ENCODE measurements at regions not wholly inside any gene's neighbourhood (a gene's known extent, or its start where the extent isn't known, plus 50 kb on each side); places are given as distances from the start of the nearest gene placed in this dataset.

- H3K4me3 ChIP-seq (ENCODE audit: low read depth in 1 of 2, low read length in 2 of 2), result no peak overlapping the region
- no peaks in the 10 kb centered on the region for H3K36me3 ChIP-seq (ENCODE audit: control insufficient read depth in 1 of 2, insufficient read depth in 2 of 2, low read length in 2 of 2)
- no peaks in the 10 kb centered on the region for H3K4me1 ChIP-seq (ENCODE audit: control insufficient read depth in 1 of 2, insufficient read depth in 2 of 2, low read length in 2 of 2)
- H3K27ac ChIP-seq (ENCODE audit: low read length), result no peak overlapping the region
- no peaks in the 10 kb centered on the region for H3K9me3 ChIP-seq (ENCODE audit: control insufficient read depth in 1 of 2, low read length in 2 of 2)
- H3K27me3 ChIP-seq (ENCODE audit: low read depth, low read length), result no peaks in the 10 kb centered on the region
Measured at GRCh38 chr7:108771853-108772252, 202.2 kb downstream of the DNAJB9 start.

- no peaks in the 10 kb centered on the region for H3K36me3 ChIP-seq (ENCODE audit: control insufficient read depth in 1 of 2, insufficient read depth in 2 of 2, low read length in 2 of 2)
- H3K27ac ChIP-seq (ENCODE audit: low read length), result no peak overlapping the region
- no peaks in the 10 kb centered on the region for H3K27me3 ChIP-seq (ENCODE audit: low read depth, low read length)
- H3K9me3 ChIP-seq (ENCODE audit: control insufficient read depth in 1 of 2, low read length in 2 of 2), result no peaks in the 10 kb centered on the region
- no peaks in the 10 kb centered on the region for H3K4me1 ChIP-seq (ENCODE audit: control insufficient read depth in 1 of 2, insufficient read depth in 2 of 2, low read length in 2 of 2)
- no peak overlapping the region for H3K4me3 ChIP-seq (ENCODE audit: low read depth in 1 of 2, low read length in 2 of 2)
Measured at GRCh38 chr7:108777966-108778365, 208.3 kb downstream of the DNAJB9 start.

- Histone ChIP-seq H3K4me3 (ENCODE audit: low read depth in 1 of 2, low read length in 2 of 2) (no peak overlapping the region), H3K9me3 (ENCODE audit: control insufficient read depth in 1 of 2, low read length in 2 of 2) (peaks cover 0 to 9% of the 10 kb centered on the region in 2 donors), H3K36me3 (ENCODE audit: control insufficient read depth in 1 of 2, insufficient read depth in 2 of 2, low read length in 2 of 2) (no peaks in the 10 kb centered on the region), H3K27me3 (ENCODE audit: low read depth, low read length) (no peaks in the 10 kb centered on the region), H3K4me1 (ENCODE audit: control insufficient read depth in 1 of 2, insufficient read depth in 2 of 2, low read length in 2 of 2) (no peaks in the 10 kb centered on the region), H3K27ac (ENCODE audit: low read length) (no peak overlapping the region)
Measured at GRCh38 chr7:108789451-108789850, 219.8 kb downstream of the DNAJB9 start.

GRCh38 chr7:108794466-108794865 lies 224.8 kb downstream of the DNAJB9 start:
- H3K4me1 ChIP-seq (ENCODE audit: control insufficient read depth in 1 of 2, insufficient read depth in 2 of 2, low read length in 2 of 2), result no peaks in the 10 kb centered on the region

GRCh38 chr7:108802650-108803049 lies 233.0 kb downstream of the DNAJB9 start:
- H3K4me1 ChIP-seq (ENCODE audit: control insufficient read depth in 1 of 2, insufficient read depth in 2 of 2, low read length in 2 of 2), result no peaks in the 10 kb centered on the region
- H3K27ac ChIP-seq (ENCODE audit: low read length), result no peak overlapping the region
- no peaks in the 10 kb centered on the region for H3K9me3 ChIP-seq (ENCODE audit: control insufficient read depth in 1 of 2, low read length in 2 of 2)
- no peaks in the 10 kb centered on the region for H3K36me3 ChIP-seq (ENCODE audit: control insufficient read depth in 1 of 2, insufficient read depth in 2 of 2, low read length in 2 of 2)
- H3K4me3 ChIP-seq (ENCODE audit: low read depth in 1 of 2, low read length in 2 of 2), result no peak overlapping the region
- H3K27me3 ChIP-seq (ENCODE audit: low read depth, low read length), result no peaks in the 10 kb centered on the region

More at GRCh38 chr7:108794466-108794865, 224.8 kb downstream of the DNAJB9 start:
- no peaks in the 10 kb centered on the region for H3K36me3 ChIP-seq (ENCODE audit: control insufficient read depth in 1 of 2, insufficient read depth in 2 of 2, low read length in 2 of 2)
- H3K4me3 ChIP-seq (ENCODE audit: low read depth in 1 of 2, low read length in 2 of 2), result no peak overlapping the region
- H3K27ac ChIP-seq (ENCODE audit: low read length), result no peak overlapping the region
- no peaks in the 10 kb centered on the region for H3K27me3 ChIP-seq (ENCODE audit: low read depth, low read length)
- peaks cover 0 to 6% of the 10 kb centered on the region in 2 donors for H3K9me3 ChIP-seq (ENCODE audit: control insufficient read depth in 1 of 2, low read length in 2 of 2)

GRCh38 chr7:108805808-108806397 lies 236.2 kb downstream of the DNAJB9 start:
- Histone ChIP-seq H3K9me3 (ENCODE audit: control insufficient read depth in 1 of 2, low read length in 2 of 2) (no peaks in the 10 kb centered on the region), H3K4me3 (ENCODE audit: low read depth in 1 of 2, low read length in 2 of 2) (no peak overlapping the region), H3K36me3 (ENCODE audit: control insufficient read depth in 1 of 2, insufficient read depth in 2 of 2, low read length in 2 of 2) (no peaks in the 10 kb centered on the region), H3K27ac (ENCODE audit: low read length) (no peak overlapping the region), H3K27me3 (ENCODE audit: low read depth, low read length) (no peaks in the 10 kb centered on the region), H3K4me1 (ENCODE audit: control insufficient read depth in 1 of 2, insufficient read depth in 2 of 2, low read length in 2 of 2) (no peaks in the 10 kb centered on the region)

- H3K4me1 ChIP-seq (ENCODE audit: control insufficient read depth in 1 of 2, insufficient read depth in 2 of 2, low read length in 2 of 2), result no peaks in the 10 kb centered on the region
- H3K27me3 ChIP-seq (ENCODE audit: low read depth, low read length), result no peaks in the 10 kb centered on the region
- no peak overlapping the region for H3K4me3 ChIP-seq (ENCODE audit: low read depth in 1 of 2, low read length in 2 of 2)
- H3K27ac ChIP-seq (ENCODE audit: low read length), result no peak overlapping the region
- no peaks in the 10 kb centered on the region for H3K9me3 ChIP-seq (ENCODE audit: control insufficient read depth in 1 of 2, low read length in 2 of 2)
- no peaks in the 10 kb centered on the region for H3K36me3 ChIP-seq (ENCODE audit: control insufficient read depth in 1 of 2, insufficient read depth in 2 of 2, low read length in 2 of 2)
Measured at GRCh38 chr7:108808549-108809266, 239.0 kb downstream of the DNAJB9 start.

GRCh38 chr7:108809356-108809755 lies 239.7 kb downstream of the DNAJB9 start:
- no peaks in the 10 kb centered on the region for H3K9me3 ChIP-seq (ENCODE audit: control insufficient read depth in 1 of 2, low read length in 2 of 2)
- no peak overlapping the region for H3K27ac ChIP-seq (ENCODE audit: low read length)
- H3K4me1 ChIP-seq (ENCODE audit: control insufficient read depth in 1 of 2, insufficient read depth in 2 of 2, low read length in 2 of 2), result no peaks in the 10 kb centered on the region
- no peaks in the 10 kb centered on the region for H3K27me3 ChIP-seq (ENCODE audit: low read depth, low read length)
- H3K36me3 ChIP-seq (ENCODE audit: control insufficient read depth in 1 of 2, insufficient read depth in 2 of 2, low read length in 2 of 2), result no peaks in the 10 kb centered on the region
- no peak overlapping the region for H3K4me3 ChIP-seq (ENCODE audit: low read depth in 1 of 2, low read length in 2 of 2)

- H3K27me3 ChIP-seq (ENCODE audit: low read depth, low read length), result no peaks in the 10 kb centered on the region
- H3K27ac ChIP-seq (ENCODE audit: low read length), result no peak overlapping the region
- no peak overlapping the region for H3K4me3 ChIP-seq (ENCODE audit: low read depth in 1 of 2, low read length in 2 of 2)
Measured at GRCh38 chr7:108810756-108811385, 241.2 kb downstream of the DNAJB9 start.

GRCh38 chr7:108813251-108814014 lies 243.8 kb downstream of the DNAJB9 start:
- Histone ChIP-seq H3K27me3 (ENCODE audit: low read depth, low read length) (no peaks in the 10 kb centered on the region), H3K4me1 (ENCODE audit: control insufficient read depth in 1 of 2, insufficient read depth in 2 of 2, low read length in 2 of 2) (no peaks in the 10 kb centered on the region), H3K9me3 (ENCODE audit: control insufficient read depth in 1 of 2, low read length in 2 of 2) (no peaks in the 10 kb centered on the region), H3K36me3 (ENCODE audit: control insufficient read depth in 1 of 2, insufficient read depth in 2 of 2, low read length in 2 of 2) (no peaks in the 10 kb centered on the region), H3K27ac (ENCODE audit: low read length) (no peak overlapping the region), H3K4me3 (ENCODE audit: low read depth in 1 of 2, low read length in 2 of 2) (no peak overlapping the region)

More at GRCh38 chr7:108810756-108811385, 241.2 kb downstream of the DNAJB9 start:
- Histone ChIP-seq H3K36me3 (ENCODE audit: control insufficient read depth in 1 of 2, insufficient read depth in 2 of 2, low read length in 2 of 2) (no peaks in the 10 kb centered on the region), H3K4me1 (ENCODE audit: control insufficient read depth in 1 of 2, insufficient read depth in 2 of 2, low read length in 2 of 2) (no peaks in the 10 kb centered on the region), H3K9me3 (ENCODE audit: control insufficient read depth in 1 of 2, low read length in 2 of 2) (no peaks in the 10 kb centered on the region)

- Histone ChIP-seq H3K27me3 (ENCODE audit: low read depth, low read length) (no peaks in the 10 kb centered on the region), H3K27ac (ENCODE audit: low read length) (no peak overlapping the region), H3K4me3 (ENCODE audit: low read depth in 1 of 2, low read length in 2 of 2) (no peak overlapping the region), H3K36me3 (ENCODE audit: control insufficient read depth in 1 of 2, insufficient read depth in 2 of 2, low read length in 2 of 2) (no peaks in the 10 kb centered on the region), H3K4me1 (ENCODE audit: control insufficient read depth in 1 of 2, insufficient read depth in 2 of 2, low read length in 2 of 2) (no peaks in the 10 kb centered on the region), H3K9me3 (ENCODE audit: control insufficient read depth in 1 of 2, low read length in 2 of 2) (no peaks in the 10 kb centered on the region)
Measured at GRCh38 chr7:108815815-108816214, 246.1 kb downstream of the DNAJB9 start.

All from muscle layer of duodenum (tissue), 2 donors.